ENCODE measurements at regions not wholly inside any gene's neighbourhood (a gene's known extent, or its start where the extent isn't known, plus 50 kb on each side); places are given as distances from the start of the nearest gene placed in this dataset.
A peak's percentile ranks its signal among the peaks of the same experiment; 100 is the strongest.

GRCh38 chr9:113658545-113658895 lies 195.0 kb downstream of the RGS3 start:
- H3K4me3 Mint-ChIP-seq (ENCODE audit: unreplicated experiment) = no peak overlapping the region
- Histone ChIP-seq H3K4me3 (ENCODE audit: insufficient read depth, low read depth, low read length) (no peak overlapping the region), H4K20me1 (ENCODE audit: insufficient read depth, low read length) (no peaks in the 10 kb centered on the region), H2AFZ (ENCODE audit: low read depth, low read length) (no peak overlapping the region), H3K27me3 (ENCODE audit: insufficient read depth, low read length) (peaks cover 9% of the 10 kb centered on the region), H3K9ac (ENCODE audit: low read length) (peak overlapping the region; percentile 19), H3K4me1 (ENCODE audit: insufficient read depth, low read length) (peaks cover 15% of the 10 kb centered on the region), H3K9me3 (ENCODE audit: insufficient read depth, low read depth, low read length) (no peaks in the 10 kb centered on the region), H3K4me2 (ENCODE audit: low read length) (no peak overlapping the region), H3K79me2 (ENCODE audit: insufficient read depth, low read length) (no peaks in the 10 kb centered on the region), H3K27ac (ENCODE audit: low read depth, low read length) (no peak overlapping the region), H3K36me3 (ENCODE audit: insufficient read depth, low read length) (no peaks in the 10 kb centered on the region)
- no peaks in the 10 kb centered on the region for H3K9me3 Mint-ChIP-seq (ENCODE audit: unreplicated experiment)
- DNase-seq (ENCODE audit: low read depth) = no peak
- peaks cover 13% of the 10 kb centered on the region for H3K4me1 Mint-ChIP-seq (ENCODE audit: low read depth, unreplicated experiment)
- H3K27me3 Mint-ChIP-seq (ENCODE audit: low read depth, unreplicated experiment) = peaks cover 6% of the 10 kb centered on the region
- H3K36me3 Mint-ChIP-seq (ENCODE audit: low read depth, unreplicated experiment) = no peaks in the 10 kb centered on the region
- no peak for TF ChIP-seq CTCF (IDR thresholded peaks at IDR 0.05; ENCODE audit: insufficient read depth, low read depth, low read length)
- TF ChIP-seq EZH2 (IDR thresholded peaks at IDR 0.05; ENCODE audit: insufficient read depth, low read length) = no peak
- H3K27ac Mint-ChIP-seq (ENCODE audit: unreplicated experiment) = peak overlapping the region; percentile 22
- no peak for FAIRE-seq

GRCh38 chr9:113659039-113659438 lies 195.5 kb downstream of the RGS3 start:
- no peaks in the 10 kb centered on the region for H3K79me2 ChIP-seq (ENCODE audit: insufficient read depth, low read length)
- H3K4me3 Mint-ChIP-seq (ENCODE audit: unreplicated experiment) = no peak overlapping the region

More at GRCh38 chr9:113659039-113659438, 195.5 kb downstream of the RGS3 start:
- peaks cover 15% of the 10 kb centered on the region for H3K4me1 ChIP-seq (ENCODE audit: insufficient read depth, low read length)
- no peak overlapping the region for H3K27ac ChIP-seq (ENCODE audit: low read depth, low read length)
- peaks cover 9% of the 10 kb centered on the region for H3K27me3 ChIP-seq (ENCODE audit: insufficient read depth, low read length)
- DNase-seq (ENCODE audit: low read depth) (no peak), FAIRE-seq (no peak)
- H3K27me3 Mint-ChIP-seq (ENCODE audit: low read depth, unreplicated experiment) = peaks cover 6% of the 10 kb centered on the region
- no peak overlapping the region for H3K9ac ChIP-seq (ENCODE audit: low read length)
- no peaks in the 10 kb centered on the region for H3K36me3 Mint-ChIP-seq (ENCODE audit: low read depth, unreplicated experiment)
- no peaks in the 10 kb centered on the region for H3K9me3 Mint-ChIP-seq (ENCODE audit: unreplicated experiment)
- H3K36me3 ChIP-seq (ENCODE audit: insufficient read depth, low read length) = no peaks in the 10 kb centered on the region
- no peak overlapping the region for H2AFZ ChIP-seq (ENCODE audit: low read depth, low read length)
- TF ChIP-seq EZH2 (IDR thresholded peaks at IDR 0.05; ENCODE audit: insufficient read depth, low read length) (no peak), CTCF (IDR thresholded peaks at IDR 0.05; ENCODE audit: insufficient read depth, low read depth, low read length) (no peak)
- H4K20me1 ChIP-seq (ENCODE audit: insufficient read depth, low read length) = no peaks in the 10 kb centered on the region
- H3K4me1 Mint-ChIP-seq (ENCODE audit: low read depth, unreplicated experiment) = peaks cover 13% of the 10 kb centered on the region
- no peaks in the 10 kb centered on the region for H3K9me3 ChIP-seq (ENCODE audit: insufficient read depth, low read depth, low read length)
- no peak overlapping the region for H3K4me2 ChIP-seq (ENCODE audit: low read length)
- H3K27ac Mint-ChIP-seq (ENCODE audit: unreplicated experiment) = no peak overlapping the region
- no peak overlapping the region for H3K4me3 ChIP-seq (ENCODE audit: insufficient read depth, low read depth, low read length)

All from astrocyte (in vitro differentiated cells and primary cell).